K562 (cell line): ENCODE measurements at regions not wholly inside any gene's neighbourhood (a gene's known extent, or its start where the extent isn't known, plus 50 kb on each side); places are given as distances from the start of the nearest gene placed in this dataset.

Source experiments
- ATAC-seq: fragments of 200-7000 bp; cut with Tn5 transposase; 3 replicates; pipeline ENCODE4 v1.9.1; 2020; ENCODE audit warnings: moderate library complexity
- BruUV-seq: library from RNA; stranded (reverse); fragments of 400-500 nt; replicated peaks from 2 replicates; lab custom pipeline; 2021; lab: Mats Ljungman, UMichigan
- CTCF ChIA-PET: fragments of 300-600 bp; formaldehyde crosslinking; extraction: SDS; loops from one replicate; lab custom pipeline; 2021; ENCODE audit warnings: low intra/inter-chr PET ratio; lab: Yijun Ruan, JAX
- POLR2A ChIA-PET: fragments of 300-600, 350-650 bp; sonication (Branson Sonifier 250); formaldehyde crosslinking; extraction: SDS; loops from one replicate; lab custom pipeline; 2021; ENCODE audit warnings: antibody characterized with exemption, inconsistent platforms; lab: Yijun Ruan, JAX
- DNase-seq, 4 experiments: peaks; one replicate each; pipeline versions ENCODE4 v3.0.0 to v3.0.0-alpha.2; 2011 to 2018; ENCODE audit warnings: low spot score in 3 of 4, mixed read lengths in 3 of 4; ENCODE audit errors: extremely low read depth in 1 of 4
- FAIRE-seq: peaks from 2 replicates; lab custom pipeline; 2011; peaks lifted over from hg19 to GRCh38; lab: Jason Lieb, UNC
- H2AFZ ChIP-seq: 2 replicates; pipeline ENCODE4 v1.6.0; 2011; ENCODE audit warnings: low read depth, low read length, control low read depth, inconsistent platforms
- H3K27ac ChIP-seq: fragments of 200-600 bp; 3 replicates; pipeline ENCODE4 v1.8.0; 2011; ENCODE audit warnings: low read depth, mild to moderate bottlenecking, control low read depth, inconsistent platforms, low read length, moderate library complexity, mixed read lengths; ENCODE audit errors: extremely low read depth
- H3K27me3 ChIP-seq, 2 experiments: fragments of 300-600 bp in 1 of 2; 2 replicates in 1 of 2; 3 replicates in 1 of 2; pipeline versions ENCODE4 v1.6.0 to v1.8.0; 2011; ENCODE audit warnings: inconsistent platforms in 2 of 2, low read length in 2 of 2, mild to moderate bottlenecking in 1 of 2, mixed read lengths in 1 of 2, moderate library complexity in 1 of 2; ENCODE audit not compliant: control insufficient read depth in 2 of 2, insufficient read depth in 2 of 2
- H3K36me3 ChIP-seq: fragments of 300-600 bp; 3 replicates; pipeline ENCODE4 v1.8.0; 2011; ENCODE audit warnings: mild to moderate bottlenecking, low read length, inconsistent platforms; ENCODE audit not compliant: control insufficient read depth, insufficient read depth
- H3K4me1 ChIP-seq, 2 experiments: fragments of 200-600 bp in 1 of 2; replicated peaks in 1 of 2; 2 replicates in 1 of 2; 3 replicates in 1 of 2; pipeline versions ENCODE4 v1.5.1 to v1.8.0; 2011; ENCODE audit warnings: inconsistent platforms in 2 of 2, low read length in 2 of 2, mild to moderate bottlenecking in 1 of 2, mixed read lengths in 1 of 2, moderate library complexity in 1 of 2; ENCODE audit not compliant: control insufficient read depth in 2 of 2, insufficient read depth in 2 of 2
- H3K4me2 ChIP-seq: 2 replicates; pipeline ENCODE4 v1.6.1; 2011; ENCODE audit warnings: low read length, control low read depth, inconsistent platforms, mixed read lengths; ENCODE audit not compliant: insufficient read depth
- H3K4me3 ChIP-seq: fragments of 200-600 bp; sonication (generic), shearing (Covaris generic); 2 replicates; pipeline ENCODE4 v1.5.1; 2016; ENCODE audit warnings: control low read depth, inconsistent platforms
- H3K79me2 ChIP-seq: fragments of 200-600 bp; 3 replicates; pipeline ENCODE4 v1.8.0; 2011; ENCODE audit warnings: low read length, inconsistent platforms; ENCODE audit not compliant: control insufficient read depth, insufficient read depth
- H3K9ac ChIP-seq, 2 experiments: 2 replicates each; pipeline versions ENCODE4 v1.6.0 to v1.6.1; 2011; ENCODE audit warnings: low read depth in 2 of 2, low read length in 2 of 2, control low read depth in 1 of 2, inconsistent platforms in 1 of 2, mild to moderate bottlenecking in 1 of 2, mixed read lengths in 1 of 2; ENCODE audit not compliant: insufficient read depth in 1 of 2
- H3K9me1 ChIP-seq: one replicate; pipeline ENCODE4 v1.6.0; 2011; ENCODE audit warnings: inconsistent platforms, mild to moderate bottlenecking, low read length, moderate library complexity; ENCODE audit not compliant: control insufficient read depth, insufficient read depth
- H3K9me3 ChIP-seq: replicated peaks from 2 replicates; pipeline ENCODE4 v1.5.1; 2011; ENCODE audit warnings: low read depth, low read length, inconsistent platforms; ENCODE audit not compliant: control insufficient read depth, insufficient read depth
- H4K20me1 ChIP-seq: replicated peaks from 2 replicates; pipeline ENCODE4 v1.6.1; 2011; ENCODE audit warnings: low read length, inconsistent platforms, mixed read lengths; ENCODE audit not compliant: control insufficient read depth, insufficient read depth
- ARNT ChIP-seq, 2 experiments: fragments of 450-650 bp; IDR thresholded peaks; 2 replicates each; pipeline ENCODE4 v1.6.1; 2016; ENCODE audit warnings: mild to moderate bottlenecking in 1 of 2
- CTCF ChIP-seq, 3 experiments: IDR thresholded peaks in 2 of 3; conservative IDR thresholded peaks in 1 of 3; 2 replicates each; pipeline ENCODE4 v1.5.1; 2011 to 2012; ENCODE audit warnings: low read length in 3 of 3, mild to moderate bottlenecking in 3 of 3, control low read depth in 2 of 3, improper control_type of control experiment in 1 of 3, inconsistent platforms in 1 of 3, low read depth in 1 of 3, mixed read lengths in 1 of 3, moderate library complexity in 1 of 3; ENCODE audit not compliant: insufficient read depth in 2 of 3
- CTCFL ChIP-seq: IDR thresholded peaks from 2 replicates; pipeline ENCODE4 v1.6.1; 2011; ENCODE audit warnings: borderline replicate concordance, low read depth, mild to moderate bottlenecking, moderate library complexity, low read length; ENCODE audit not compliant: insufficient read depth, poor library complexity, severe bottlenecking
- FOXK2 ChIP-seq, 2 experiments: fragments of 450-650 bp; IDR thresholded peaks in 1 of 2; conservative IDR thresholded peaks in 1 of 2; 2 replicates each; pipeline ENCODE4 v1.6.1; 2016; ENCODE audit warnings: low read depth in 2 of 2, mild to moderate bottlenecking in 1 of 2
- WGBS: fragments of 100-300 bp; shearing (Covaris generic); methylation state at CpG from one replicate; pipeline ENCODE4 v1.1.6; 2016; ENCODE audit warnings: low coverage, mixed read lengths; ENCODE audit not compliant: insufficient coverage; ENCODE audit errors: missing lambda C conversion rate; 5-methylcytosine and 5-hydroxymethylcytosine counted together
- in situ Hi-C: fragments of 300-500 bp; cut with MboI; formaldehyde crosslinking; loops from 4 replicates; pipeline ENCODE4 v1.15.0; 2018; ENCODE audit warnings: inconsistent platforms, mixed read lengths
- intact Hi-C: fragments of 100-400 bp; cut with micrococcal nuclease; formaldehyde crosslinking; loops from 2 replicates; pipeline ENCODE4 v1.14.2; 2022

GRCh38 chr20:4581838-4582237 is 104.4 kb upstream of the PRNP start:
- Histone ChIP-seq H3K4me1 (no peaks in the 10 kb centered on the region), H3K4me2 (no peak overlapping the region), H4K20me1 (no peaks in the 10 kb centered on the region), H3K9me3 (no peaks in the 10 kb centered on the region), H2AFZ (no peak overlapping the region), H3K27ac (no peak overlapping the region), H3K9ac (no peak overlapping the region), H3K4me3 (no peak overlapping the region), H3K36me3 (no peaks in the 10 kb centered on the region), H3K9me1 (no peaks in the 10 kb centered on the region), H3K79me2 (no peaks in the 10 kb centered on the region), H3K27me3 (no peaks in the 10 kb centered on the region)
- intact Hi-C loops = no loop called here
- DNase-seq (no peak), ATAC-seq (no peak), FAIRE-seq (no peak)
- in situ Hi-C loops = no loop called here
- TF ChIP-seq CTCFL = peak; percentile 29
- TF ChIP-seq CTCF (IDR thresholded peaks at IDR 0.05 in 2 of 3, conservative IDR thresholded peaks at IDR 0.05 in 1 of 3; ENCODE audit: insufficient read depth in 2 of 3, low read depth in 1 of 3, low read length in 3 of 3) = 0 out of 6 replicates have a peak, but pooled peaks of 1 of the 3 experiments have one; percentile 19
- TF ChIP-seq ARNT (IDR thresholded peaks at IDR 0.05) = no peak
- no peak for TF ChIP-seq FOXK2 (conservative IDR thresholded peaks at IDR 0.05 in 1 of 2, IDR thresholded peaks at IDR 0.05 in 1 of 2; ENCODE audit: low read depth in 2 of 2)
- POLR2A ChIA-PET = no interaction called here
- BruUV-seq = no TSS peak
- CTCF ChIA-PET = no interaction called here
- WGBS = 0% methylated on average over 5 of the region's 5 CpGs
